Vagina (tissue), 2 donors: ENCODE measurements at regions not wholly inside any gene's neighbourhood (a gene's known extent, or its start where the extent isn't known, plus 50 kb on each side); places are given as distances from the start of the nearest gene placed in this dataset.

Experiments
- DNase-seq, 2 donors: peaks; one replicate each; pipeline ENCODE4 v3.0.0-alpha.2; 2017; ENCODE audit errors: extremely low spot score in 2 of 2
- H3K27ac ChIP-seq: fragments of 200-600 bp; sonication (generic); one replicate; pipeline ENCODE4 v1.5.1; 2019
- H3K27me3 ChIP-seq: fragments of 200-600 bp; sonication (generic); one replicate; pipeline ENCODE4 v1.5.1; 2019
- H3K36me3 ChIP-seq, 2 donors: fragments of 200-600 bp; sonication (generic); one replicate each; pipeline ENCODE4 v1.5.1; 2017 to 2019
- H3K4me1 ChIP-seq: fragments of 200-600 bp; sonication (generic); one replicate; pipeline ENCODE4 v1.5.1; 2019
- H3K4me3 ChIP-seq, 2 donors: fragments of 200-600 bp; sonication (generic); 1 replicate in 1 of 2; 2 replicates in 1 of 2; pipeline ENCODE4 v1.5.1; 2016 to 2019
- H3K9me3 ChIP-seq: fragments of 200-600 bp; sonication (generic); one replicate; pipeline ENCODE4 v1.5.1; 2019
- POLR2A ChIP-seq, 2 donors: fragments of 450-650 bp; IDR thresholded peaks; one replicate each; pipeline ENCODE4 v1.6.1; 2017; ENCODE audit warnings: antibody characterized with exemption in 2 of 2, mild to moderate bottlenecking in 2 of 2, moderate library complexity in 2 of 2
- POLR2AphosphoS5 ChIP-seq, 2 donors: sonication (generic); formaldehyde crosslinking; IDR thresholded peaks; one replicate each; pipeline ENCODE4 v1.9.0; 2017; ENCODE audit warnings: antibody characterized with exemption in 2 of 2, mild to moderate bottlenecking in 2 of 2, low read depth in 1 of 2; ENCODE audit not compliant: insufficient read depth in 1 of 2
- intact Hi-C: fragments of 100-400 bp; cut with DNase I; formaldehyde crosslinking; loops from one replicate; pipeline ENCODE4 v1.15.1; 2023
- TF ChIP-seq, protein P1 (sequence below), 3 experiments: fragments of 450-650 bp in 2 of 3; fragments of 200-600 bp in 1 of 3; sonication (generic) in 1 of 3; IDR thresholded peaks; one replicate each; pipeline ENCODE4 v1.5.1; 2017 to 2019; ENCODE audit warnings: antibody characterized with exemption in 3 of 3, mild to moderate bottlenecking in 2 of 3, moderate library complexity in 2 of 3

DNA sequence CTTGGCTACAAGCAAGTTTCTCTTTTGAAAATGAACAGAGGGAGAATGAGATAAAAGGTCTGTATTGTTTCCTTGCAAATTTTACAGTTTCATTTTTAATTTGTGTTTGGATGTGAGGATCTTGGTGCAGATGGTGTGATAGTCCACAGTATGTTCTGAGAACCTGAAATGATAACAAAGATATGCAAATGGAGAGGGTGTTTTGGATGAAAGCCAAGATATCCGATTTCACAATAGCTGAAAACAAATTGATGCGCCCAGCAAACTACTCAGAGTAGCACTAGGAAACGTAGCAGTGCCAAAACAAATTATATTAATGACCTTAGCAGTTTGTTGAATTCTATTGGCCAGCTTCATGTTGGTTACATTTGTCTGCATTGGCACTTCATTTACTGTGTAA, 683.5 kb downstream of the TMEM182 start:
- no peaks in the 10 kb centered on the region for H3K27me3 ChIP-seq
- TF ChIP-seq POLR2AphosphoS5 (IDR thresholded peaks at IDR 0.05; ENCODE audit: insufficient read depth in 1 of 2, low read depth in 1 of 2) (no peak), POLR2A (IDR thresholded peaks at IDR 0.05) (no peak)
- TF ChIP-seq, protein P1, sequence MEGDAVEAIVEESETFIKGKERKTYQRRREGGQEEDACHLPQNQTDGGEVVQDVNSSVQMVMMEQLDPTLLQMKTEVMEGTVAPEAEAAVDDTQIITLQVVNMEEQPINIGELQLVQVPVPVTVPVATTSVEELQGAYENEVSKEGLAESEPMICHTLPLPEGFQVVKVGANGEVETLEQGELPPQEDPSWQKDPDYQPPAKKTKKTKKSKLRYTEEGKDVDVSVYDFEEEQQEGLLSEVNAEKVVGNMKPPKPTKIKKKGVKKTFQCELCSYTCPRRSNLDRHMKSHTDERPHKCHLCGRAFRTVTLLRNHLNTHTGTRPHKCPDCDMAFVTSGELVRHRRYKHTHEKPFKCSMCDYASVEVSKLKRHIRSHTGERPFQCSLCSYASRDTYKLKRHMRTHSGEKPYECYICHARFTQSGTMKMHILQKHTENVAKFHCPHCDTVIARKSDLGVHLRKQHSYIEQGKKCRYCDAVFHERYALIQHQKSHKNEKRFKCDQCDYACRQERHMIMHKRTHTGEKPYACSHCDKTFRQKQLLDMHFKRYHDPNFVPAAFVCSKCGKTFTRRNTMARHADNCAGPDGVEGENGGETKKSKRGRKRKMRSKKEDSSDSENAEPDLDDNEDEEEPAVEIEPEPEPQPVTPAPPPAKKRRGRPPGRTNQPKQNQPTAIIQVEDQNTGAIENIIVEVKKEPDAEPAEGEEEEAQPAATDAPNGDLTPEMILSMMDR (IDR thresholded peaks at IDR 0.05), result no peak
- H3K36me3 ChIP-seq, result no peaks in the 10 kb centered on the region
- DNase-seq, result no peak
- H3K4me3 ChIP-seq, result no peak overlapping the region
- H3K4me1 ChIP-seq, result no peaks in the 10 kb centered on the region
- no peak overlapping the region for H3K27ac ChIP-seq
- H3K9me3 ChIP-seq, result no peaks in the 10 kb centered on the region
- intact Hi-C loops, result no loop called here

- TF ChIP-seq POLR2AphosphoS5 (IDR thresholded peaks at IDR 0.05; ENCODE audit: insufficient read depth in 1 of 2, low read depth in 1 of 2) (no peak), POLR2A (IDR thresholded peaks at IDR 0.05) (no peak)
- TF ChIP-seq, protein P1 (IDR thresholded peaks at IDR 0.05), result no peak
- no peaks in the 10 kb centered on the region for H3K4me1 ChIP-seq
- intact Hi-C loops, result no loop called here
- H3K27me3 ChIP-seq, result no peaks in the 10 kb centered on the region
- no peaks in the 10 kb centered on the region for H3K36me3 ChIP-seq
- H3K27ac ChIP-seq, result no peak overlapping the region
- DNase-seq, result no peak
- no peak overlapping the region for H3K4me3 ChIP-seq
- no peaks in the 10 kb centered on the region for H3K9me3 ChIP-seq
Observed at GRCh38 chr2:103448495-103448894, 686.7 kb downstream of the TMEM182 start.

DNA sequence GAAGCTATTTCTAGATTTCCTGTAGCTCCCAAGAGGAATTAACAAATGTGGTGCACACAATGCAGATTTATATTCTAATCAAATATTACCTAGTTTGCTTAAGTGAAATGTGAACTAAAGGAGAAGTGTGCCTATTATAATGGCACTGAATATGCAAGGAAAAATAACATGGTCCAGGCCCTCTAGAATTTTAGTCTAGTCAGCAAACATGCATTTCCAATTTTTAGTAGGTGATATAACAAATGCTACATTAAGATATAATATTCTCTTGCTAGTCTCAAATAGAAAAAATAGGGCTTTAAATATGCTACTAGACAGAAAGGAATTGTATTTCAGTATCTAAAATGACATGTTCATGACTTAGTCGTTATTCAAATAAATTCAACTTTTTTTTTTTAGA, 689.5 kb downstream of the TMEM182 start:
- Histone ChIP-seq H3K36me3 (no peaks in the 10 kb centered on the region), H3K4me3 (no peak overlapping the region), H3K27me3 (no peaks in the 10 kb centered on the region), H3K9me3 (no peaks in the 10 kb centered on the region), H3K4me1 (no peaks in the 10 kb centered on the region), H3K27ac (no peak overlapping the region)
- intact Hi-C loops, result no loop called here
- no peak for TF ChIP-seq POLR2AphosphoS5 (IDR thresholded peaks at IDR 0.05; ENCODE audit: insufficient read depth in 1 of 2, low read depth in 1 of 2)
- DNase-seq, result no peak

- H3K36me3 ChIP-seq, result no peaks in the 10 kb centered on the region
- no peaks in the 10 kb centered on the region for H3K9me3 ChIP-seq
- no peak overlapping the region for H3K4me3 ChIP-seq
- TF ChIP-seq POLR2AphosphoS5 (IDR thresholded peaks at IDR 0.05; ENCODE audit: insufficient read depth in 1 of 2, low read depth in 1 of 2) (no peak), POLR2A (IDR thresholded peaks at IDR 0.05) (no peak)
- TF ChIP-seq, protein P1 (IDR thresholded peaks at IDR 0.05), result no peak
- H3K4me1 ChIP-seq, result no peaks in the 10 kb centered on the region
- H3K27me3 ChIP-seq, result no peaks in the 10 kb centered on the region
- intact Hi-C loops, result no loop called here
- DNase-seq, result no peak
- H3K27ac ChIP-seq, result no peak overlapping the region
Observed at GRCh38 chr2:103459283-103459682, 697.5 kb downstream of the TMEM182 start.

DNA sequence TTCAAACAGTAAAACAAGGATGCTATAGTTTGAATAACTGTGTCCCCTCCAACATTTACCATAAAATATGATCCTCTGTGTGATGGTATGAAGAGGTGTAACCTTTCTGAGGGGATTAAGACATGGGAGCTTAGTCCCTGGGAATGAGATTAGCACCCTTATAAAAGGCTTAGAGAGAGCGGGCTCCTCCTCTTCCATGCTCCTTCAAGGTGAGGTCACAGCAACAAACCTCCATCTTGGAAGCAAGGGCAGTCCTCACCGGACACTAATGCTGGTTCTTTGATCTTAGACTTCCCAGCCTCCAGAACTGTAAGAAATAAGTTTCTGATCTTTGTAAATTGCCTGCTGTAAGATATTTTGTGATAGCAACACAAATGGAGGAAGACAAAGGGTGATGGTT, 700.3 kb downstream of the TMEM182 start:
- intact Hi-C loops, result no loop called here
- DNase-seq, result no peak
- Histone ChIP-seq H3K4me1 (no peaks in the 10 kb centered on the region), H3K27ac (no peak overlapping the region), H3K27me3 (no peaks in the 10 kb centered on the region), H3K9me3 (no peaks in the 10 kb centered on the region), H3K36me3 (no peaks in the 10 kb centered on the region), H3K4me3 (no peak overlapping the region)
- TF ChIP-seq, protein P1 (IDR thresholded peaks at IDR 0.05), result no peak
- TF ChIP-seq POLR2A (IDR thresholded peaks at IDR 0.05), result no peak
- no peak for TF ChIP-seq POLR2AphosphoS5 (IDR thresholded peaks at IDR 0.05; ENCODE audit: insufficient read depth in 1 of 2, low read depth in 1 of 2)

- intact Hi-C loops, result no loop called here
- no peak overlapping the region for H3K27ac ChIP-seq
- H3K36me3 ChIP-seq, result no peaks in the 10 kb centered on the region
- H3K4me3 ChIP-seq, result no peak overlapping the region
- DNase-seq, result no peak
- no peaks in the 10 kb centered on the region for H3K4me1 ChIP-seq
- no peak for TF ChIP-seq POLR2A (IDR thresholded peaks at IDR 0.05)
- TF ChIP-seq, protein P1 (IDR thresholded peaks at IDR 0.05), result no peak
- TF ChIP-seq POLR2AphosphoS5 (IDR thresholded peaks at IDR 0.05; ENCODE audit: insufficient read depth in 1 of 2, low read depth in 1 of 2), result no peak
- H3K9me3 ChIP-seq, result no peaks in the 10 kb centered on the region
- no peaks in the 10 kb centered on the region for H3K27me3 ChIP-seq
Observed at GRCh38 chr2:103462712-103463111, 700.9 kb downstream of the TMEM182 start.
